Skeletal muscle satellite cell (primary cell): ENCODE measurements at regions not wholly inside any gene's neighbourhood (a gene's known extent, or its start where the extent isn't known, plus 50 kb on each side); places are given as distances from the start of the nearest gene placed in this dataset.
"Not testable (repeated sequence)": the region's sequence is repeated elsewhere in the genome, so short reads cannot be mapped to it uniquely, and the experiment has no call there.

Source experiments
- H3K27me3 ChIP-seq: 2 replicates; pipeline ENCODE4 v1.7.0; 2013; ENCODE audit warnings: low read length; ENCODE audit not compliant: control insufficient read depth, insufficient read depth
- H3K36me3 ChIP-seq: 2 replicates; pipeline ENCODE4 v1.7.0; 2013; ENCODE audit warnings: mild to moderate bottlenecking, control low read depth, low read length; ENCODE audit not compliant: insufficient read depth
- H3K4me1 ChIP-seq: 2 replicates; pipeline ENCODE4 v1.7.0; 2013; ENCODE audit warnings: low read length; ENCODE audit not compliant: control insufficient read depth, insufficient read depth
- H3K4me2 ChIP-seq: 2 replicates; pipeline ENCODE4 v1.7.0; 2013; ENCODE audit warnings: mild to moderate bottlenecking, low read length
- H3K4me3 ChIP-seq: 2 replicates; pipeline ENCODE4 v1.7.0; 2013; ENCODE audit warnings: low read length
- H3K9ac ChIP-seq: 2 replicates; pipeline ENCODE4 v1.7.0; 2013; ENCODE audit warnings: mild to moderate bottlenecking, low read depth, low read length, moderate library complexity
- H3K9me3 ChIP-seq: replicated peaks from 2 replicates; pipeline ENCODE4 v1.7.0; 2013; ENCODE audit warnings: mild to moderate bottlenecking, control low read depth, low read length

- H3K4me3 ChIP-seq: no peak overlapping the region
- H3K9ac ChIP-seq: no peak overlapping the region
- H3K4me2 ChIP-seq: no peak overlapping the region
- H3K27me3 ChIP-seq: no peaks in the 10 kb centered on the region
- H3K4me1 ChIP-seq: no peaks in the 10 kb centered on the region
- H3K36me3 ChIP-seq: no peaks in the 10 kb centered on the region
- H3K9me3 ChIP-seq: no peaks in the 10 kb centered on the region
Observed at GRCh38 chr7:22039670-22040069, 94.0 kb upstream of the CDCA7L start.

GRCh38 chr7:22032356-22032755, 86.7 kb upstream of the CDCA7L start:
- H3K9me3 ChIP-seq, H3K4me2 ChIP-seq, H3K27me3 ChIP-seq, H3K36me3 ChIP-seq, H3K4me1 ChIP-seq, H3K9ac ChIP-seq, H3K4me3 ChIP-seq: not testable (repeated sequence)

DNA sequence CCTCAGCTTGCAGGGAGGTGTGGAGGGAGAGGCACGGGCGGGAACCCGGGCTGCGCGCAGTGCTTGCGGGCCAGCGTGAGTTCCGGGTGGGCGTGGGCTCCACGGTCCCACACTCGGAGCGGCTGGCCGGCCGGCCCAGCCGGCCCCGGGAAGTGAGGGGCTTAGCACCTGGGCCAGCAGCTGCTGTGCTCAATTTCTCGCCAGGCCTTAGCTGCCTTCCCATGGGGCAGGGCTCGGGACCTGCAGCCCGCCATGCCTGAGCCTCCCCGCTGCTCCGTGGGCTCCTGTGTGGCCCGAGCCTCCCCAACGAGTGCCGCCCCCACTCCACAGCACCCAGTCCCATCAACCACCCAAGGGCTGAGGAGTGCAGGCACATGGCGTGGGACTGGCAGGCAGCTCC, 83.0 kb upstream of the CDCA7L start:
- not testable (repeated sequence) for H3K9ac ChIP-seq, H3K4me3 ChIP-seq, H3K4me1 ChIP-seq, H3K27me3 ChIP-seq, H3K4me2 ChIP-seq, H3K9me3 ChIP-seq, H3K36me3 ChIP-seq

GRCh38 chr7:22027475-22027874, 81.8 kb upstream of the CDCA7L start:
- H3K4me3 ChIP-seq: no peak overlapping the region
- no peaks in the 10 kb centered on the region for H3K4me1 ChIP-seq
- H3K9ac ChIP-seq: no peak overlapping the region
- no peaks in the 10 kb centered on the region for H3K27me3 ChIP-seq
- H3K4me2 ChIP-seq: no peak overlapping the region
- no peaks in the 10 kb centered on the region for H3K36me3 ChIP-seq
- no peaks in the 10 kb centered on the region for H3K9me3 ChIP-seq

- no peak overlapping the region for H3K4me3 ChIP-seq
- no peak overlapping the region for H3K4me2 ChIP-seq
- H3K36me3 ChIP-seq: no peaks in the 10 kb centered on the region
- H3K27me3 ChIP-seq: no peaks in the 10 kb centered on the region
- no peaks in the 10 kb centered on the region for H3K4me1 ChIP-seq
- H3K9me3 ChIP-seq: no peaks in the 10 kb centered on the region
- no peak overlapping the region for H3K9ac ChIP-seq
Observed at GRCh38 chr7:22025983-22026382, 80.3 kb upstream of the CDCA7L start.

- H3K36me3 ChIP-seq: no peaks in the 10 kb centered on the region
- H3K9me3 ChIP-seq: no peaks in the 10 kb centered on the region
- H3K4me3 ChIP-seq: no peak overlapping the region
- no peaks in the 10 kb centered on the region for H3K4me1 ChIP-seq
- H3K9ac ChIP-seq: no peak overlapping the region
- no peak overlapping the region for H3K4me2 ChIP-seq
- no peaks in the 10 kb centered on the region for H3K27me3 ChIP-seq
Observed at GRCh38 chr7:22025075-22025474, 79.4 kb upstream of the CDCA7L start.

DNA sequence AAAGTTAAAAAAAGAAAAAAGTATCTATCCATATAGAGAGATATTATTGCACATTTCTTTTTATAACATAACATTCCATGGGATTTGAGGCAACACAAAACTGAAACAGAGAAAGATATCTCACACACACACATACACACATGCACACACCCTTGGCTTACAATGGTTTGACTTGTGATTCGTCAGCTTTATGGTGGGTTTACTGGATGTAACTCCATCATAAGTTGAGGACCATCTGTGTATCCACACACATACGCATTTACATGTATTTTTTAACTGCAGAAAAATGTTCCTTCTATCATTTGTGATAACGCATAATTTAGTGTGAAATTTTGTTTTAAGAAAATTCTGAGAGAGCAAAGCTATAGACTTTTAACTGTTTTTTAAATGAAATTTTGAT, 74.2 kb upstream of the CDCA7L start:
- peaks cover 14% of the 10 kb centered on the region for H3K27me3 ChIP-seq
- no peak overlapping the region for H3K4me2 ChIP-seq

GRCh38 chr7:22016507-22016906, 70.8 kb upstream of the CDCA7L start:
- no peaks in the 10 kb centered on the region for H3K36me3 ChIP-seq
- no peak overlapping the region for H3K4me2 ChIP-seq
- H3K9me3 ChIP-seq: no peaks in the 10 kb centered on the region
- no peaks in the 10 kb centered on the region for H3K4me1 ChIP-seq
- peaks cover 21% of the 10 kb centered on the region for H3K27me3 ChIP-seq
- no peak overlapping the region for H3K9ac ChIP-seq
- H3K4me3 ChIP-seq: no peak overlapping the region

More for the DNA sequence above, 74.2 kb upstream of the CDCA7L start:
- Histone ChIP-seq H3K36me3 (no peaks in the 10 kb centered on the region), H3K4me3 (no peak overlapping the region), H3K9me3 (no peaks in the 10 kb centered on the region), H3K4me1 (no peaks in the 10 kb centered on the region), H3K9ac (no peak overlapping the region)

DNA sequence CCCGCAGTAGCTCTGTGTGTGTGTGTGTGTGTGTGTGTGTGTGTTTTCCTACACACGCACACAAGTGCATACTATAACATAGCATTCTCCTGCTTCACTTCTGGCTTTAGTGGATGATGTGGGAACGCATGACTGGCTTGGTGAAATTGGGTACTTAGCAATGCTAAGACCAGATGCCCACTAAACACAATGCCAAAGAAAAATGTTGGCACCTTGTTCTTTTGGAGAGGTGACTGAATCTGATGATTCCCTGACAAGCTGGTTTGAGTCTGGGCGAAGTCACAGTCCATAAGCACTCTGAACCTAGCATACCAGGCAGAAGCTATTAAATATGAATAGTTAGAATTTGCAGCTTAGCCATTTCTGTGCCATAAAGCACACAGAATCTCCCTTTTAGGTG, 68.0 kb upstream of the CDCA7L start:
- Histone ChIP-seq H3K4me3 (no peak overlapping the region), H3K9ac (no peak overlapping the region), H3K36me3 (no peaks in the 10 kb centered on the region), H3K27me3 (peaks cover 24% of the 10 kb centered on the region), H3K4me2 (no peak overlapping the region), H3K4me1 (no peaks in the 10 kb centered on the region), H3K9me3 (no peaks in the 10 kb centered on the region)

- no peaks in the 10 kb centered on the region for H3K9me3 ChIP-seq
- H3K9ac ChIP-seq: no peak overlapping the region
- H3K4me2 ChIP-seq: no peak overlapping the region
- no peak overlapping the region for H3K4me3 ChIP-seq
- no peaks in the 10 kb centered on the region for H3K36me3 ChIP-seq
- H3K4me1 ChIP-seq: no peaks in the 10 kb centered on the region
- H3K27me3 ChIP-seq: peaks cover 15% of the 10 kb centered on the region
Observed at GRCh38 chr7:22008683-22009082, 63.0 kb upstream of the CDCA7L start.

DNA sequence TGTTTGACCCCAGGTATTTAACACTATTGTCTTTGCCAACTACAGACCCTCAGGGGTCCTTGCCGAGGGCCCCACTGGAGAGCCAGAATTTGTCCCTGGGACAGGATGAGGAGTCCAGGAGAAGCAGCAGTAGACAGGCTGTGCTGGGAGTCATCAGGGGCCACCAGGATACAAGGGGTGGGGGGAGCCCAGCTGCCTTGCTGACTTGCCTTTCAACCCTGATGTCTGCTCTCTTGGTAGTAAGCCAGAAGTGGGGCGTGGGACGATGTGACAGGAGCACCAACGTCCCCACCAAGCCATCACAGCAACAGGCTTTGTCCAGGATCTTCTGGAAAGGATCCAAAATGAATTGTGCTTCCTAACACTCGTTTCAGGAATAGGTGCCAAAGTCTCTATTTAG, 62.4 kb upstream of the CDCA7L start:
- H3K4me3 ChIP-seq: no peak overlapping the region
- no peaks in the 10 kb centered on the region for H3K9me3 ChIP-seq
- H3K36me3 ChIP-seq: no peaks in the 10 kb centered on the region
- H3K9ac ChIP-seq: no peak overlapping the region
- H3K4me2 ChIP-seq: no peak overlapping the region
- H3K4me1 ChIP-seq: no peaks in the 10 kb centered on the region
- H3K27me3 ChIP-seq: peaks cover 15% of the 10 kb centered on the region

GRCh38 chr7:22005151-22005550, 59.5 kb upstream of the CDCA7L start:
- Histone ChIP-seq H3K36me3 (no peaks in the 10 kb centered on the region), H3K9ac (no peak overlapping the region), H3K4me3 (no peak overlapping the region), H3K4me1 (peaks cover 5% of the 10 kb centered on the region), H3K9me3 (no peaks in the 10 kb centered on the region), H3K27me3 (peaks cover 15% of the 10 kb centered on the region), H3K4me2 (no peak overlapping the region)
